Mesendoderm (in vitro differentiated cells): ENCODE measurements at regions not wholly inside any gene's neighbourhood (a gene's known extent, or its start where the extent isn't known, plus 50 kb on each side); places are given as distances from the start of the nearest gene placed in this dataset.

Source experiments
- DNase-seq: peaks from one replicate; pipeline ENCODE4 v3.0.0; 2013
- H2AK5ac ChIP-seq: 2 replicates; pipeline ENCODE4 v1.6.1; 2013; ENCODE audit warnings: low read length, inconsistent platforms
- H2BK120ac ChIP-seq: 2 replicates; pipeline ENCODE4 v1.6.1; 2013; ENCODE audit warnings: low read depth, mild to moderate bottlenecking, low read length, moderate library complexity, mixed read lengths
- H2BK15ac ChIP-seq: replicated peaks from 2 replicates; pipeline ENCODE4 v1.6.1; 2013; ENCODE audit warnings: low read depth, mild to moderate bottlenecking, moderate library complexity
- H2BK5ac ChIP-seq: 2 replicates; pipeline ENCODE4 v1.6.1; 2013; ENCODE audit warnings: low read length, inconsistent platforms
- H3K18ac ChIP-seq: 2 replicates; pipeline ENCODE4 v1.6.1; 2013; ENCODE audit warnings: mild to moderate bottlenecking, low read length, mixed read lengths
- H3K23ac ChIP-seq: one replicate; pipeline ENCODE4 v1.6.1; 2013; ENCODE audit warnings: low read length
- H3K27ac ChIP-seq: 2 replicates; pipeline ENCODE4 v1.5.1; 2013; ENCODE audit warnings: low read depth, mild to moderate bottlenecking, inconsistent platforms, low read length, moderate library complexity
- H3K27me3 ChIP-seq: 2 replicates; pipeline ENCODE4 v1.6.1; 2013; ENCODE audit warnings: low read length, control low read depth, mild to moderate bottlenecking, inconsistent platforms; ENCODE audit not compliant: insufficient read depth, poor library complexity
- H3K36me3 ChIP-seq: 2 replicates; pipeline ENCODE4 v1.6.1; 2013; ENCODE audit warnings: low read length, inconsistent platforms; ENCODE audit not compliant: control insufficient read depth, insufficient read depth
- H3K4ac ChIP-seq: one replicate; pipeline ENCODE4 v1.6.1; 2013; ENCODE audit warnings: low read depth, mild to moderate bottlenecking, low read length, moderate library complexity
- H3K4me1 ChIP-seq: 2 replicates; pipeline ENCODE4 v1.6.1; 2013; ENCODE audit warnings: low read depth, low read length, inconsistent platforms; ENCODE audit not compliant: control insufficient read depth
- H3K4me2 ChIP-seq: 2 replicates; pipeline ENCODE4 v1.6.1; 2013; ENCODE audit warnings: low read length
- H3K4me3 ChIP-seq: 2 replicates; pipeline ENCODE4 v1.5.1; 2013; ENCODE audit warnings: mild to moderate bottlenecking, low read length
- H3K56ac ChIP-seq: one replicate; pipeline ENCODE4 v1.6.1; 2013; ENCODE audit warnings: low read length
- H3K79me1 ChIP-seq: 2 replicates; pipeline ENCODE4 v1.6.1; 2013; ENCODE audit warnings: low read length, inconsistent platforms
- H3K79me2 ChIP-seq: 2 replicates; pipeline ENCODE4 v1.6.1; 2013; ENCODE audit warnings: mild to moderate bottlenecking, low read length; ENCODE audit not compliant: control insufficient read depth, insufficient read depth
- H3K9ac ChIP-seq: 2 replicates; pipeline ENCODE4 v1.6.1; 2013; ENCODE audit warnings: low read length, inconsistent platforms
- H4K5ac ChIP-seq: one replicate; pipeline ENCODE4 v1.6.1; 2013; ENCODE audit warnings: low read length
- H4K8ac ChIP-seq: one replicate; pipeline ENCODE4 v1.6.1; 2013; ENCODE audit warnings: low read depth, mild to moderate bottlenecking, control low read depth, low read length, moderate library complexity
- WGBS: extraction: QIAGEN DNeasy Blood & Tissue Kit; methylation state at CpG from one replicate; pipeline ENCODE4 v1.1.7; 2013; ENCODE audit warnings: low lambda C conversion rate, missing lambda C conversion rate; ENCODE audit not compliant: insufficient coverage; ENCODE audit errors: extremely low coverage; 5-methylcytosine and 5-hydroxymethylcytosine counted together

GRCh38 chr14:76591266-76591665, 170.0 kb upstream of the VASH1 start:
- Histone ChIP-seq H4K8ac (no peak overlapping the region), H2AK5ac (no peak overlapping the region), H3K4me3 (no peak overlapping the region), H3K4me1 (no peaks in the 10 kb centered on the region), H3K4me2 (no peak overlapping the region), H2BK5ac (no peak overlapping the region), H3K79me1 (no peaks in the 10 kb centered on the region), H4K5ac (no peak overlapping the region), H3K36me3 (no peaks in the 10 kb centered on the region), H2BK15ac (no peak overlapping the region), H3K18ac (no peak overlapping the region), H3K56ac (no peak overlapping the region), H3K27ac (no peak overlapping the region), H3K9ac (no peak overlapping the region), H3K4ac (no peak overlapping the region), H3K79me2 (no peaks in the 10 kb centered on the region), H3K27me3 (no peaks in the 10 kb centered on the region), H2BK120ac (no peak overlapping the region), H3K23ac (no peak overlapping the region)
- whole genome bisulfite sequencing = no CpG with 5 or more reads among the region's 10 CpGs
- no peak for DNase-seq

- no peaks in the 10 kb centered on the region for H3K27me3 ChIP-seq
- no peak overlapping the region for H2AK5ac ChIP-seq
- H3K4me3 ChIP-seq = no peak overlapping the region
- no peaks in the 10 kb centered on the region for H3K79me2 ChIP-seq
- no peak overlapping the region for H3K56ac ChIP-seq
- no peak overlapping the region for H2BK120ac ChIP-seq
- no peaks in the 10 kb centered on the region for H3K79me1 ChIP-seq
- H3K36me3 ChIP-seq = no peaks in the 10 kb centered on the region
- no peak overlapping the region for H3K4ac ChIP-seq
- H3K9ac ChIP-seq = no peak overlapping the region
- no peak overlapping the region for H3K18ac ChIP-seq
- H3K27ac ChIP-seq = no peak overlapping the region
- no peak for DNase-seq
- no peak overlapping the region for H3K23ac ChIP-seq
- H2BK15ac ChIP-seq = no peak overlapping the region
- no peak overlapping the region for H2BK5ac ChIP-seq
- no peak overlapping the region for H4K8ac ChIP-seq
- H3K4me2 ChIP-seq = no peak overlapping the region
- H4K5ac ChIP-seq = no peak overlapping the region
- no peaks in the 10 kb centered on the region for H3K4me1 ChIP-seq
- no CpG with 5 or more reads among the region's 5 CpGs for WGBS
Measured at GRCh38 chr14:76595266-76595665, 166.0 kb upstream of the VASH1 start.

- H4K5ac ChIP-seq = no peak overlapping the region
- H2BK120ac ChIP-seq = no peak overlapping the region
- no peaks in the 10 kb centered on the region for H3K27me3 ChIP-seq
- H4K8ac ChIP-seq = no peak overlapping the region
- DNase-seq = no peak
- H3K56ac ChIP-seq = no peak overlapping the region
- no peak overlapping the region for H3K9ac ChIP-seq
- no peaks in the 10 kb centered on the region for H3K36me3 ChIP-seq
- no CpG with 5 or more reads among the region's 3 CpGs for WGBS
- H3K4me2 ChIP-seq = no peak overlapping the region
- no peak overlapping the region for H3K27ac ChIP-seq
- H3K79me1 ChIP-seq = no peaks in the 10 kb centered on the region
- no peak overlapping the region for H3K4me3 ChIP-seq
- H2BK5ac ChIP-seq = no peak overlapping the region
- no peak overlapping the region for H3K18ac ChIP-seq
- no peak overlapping the region for H3K23ac ChIP-seq
- H2BK15ac ChIP-seq = no peak overlapping the region
- H3K4me1 ChIP-seq = no peaks in the 10 kb centered on the region
- no peaks in the 10 kb centered on the region for H3K79me2 ChIP-seq
- H2AK5ac ChIP-seq = no peak overlapping the region
- H3K4ac ChIP-seq = no peak overlapping the region
Measured at GRCh38 chr14:76597387-76597786, 163.9 kb upstream of the VASH1 start.

- Histone ChIP-seq H3K79me1 (no peaks in the 10 kb centered on the region), H4K8ac (no peak overlapping the region), H2BK15ac (no peak overlapping the region), H3K56ac (no peak overlapping the region), H3K18ac (no peak overlapping the region), H3K4ac (no peak overlapping the region), H3K27ac (no peak overlapping the region), H3K23ac (no peak overlapping the region), H3K4me2 (no peak overlapping the region), H3K9ac (no peak overlapping the region), H3K79me2 (no peaks in the 10 kb centered on the region), H3K27me3 (no peaks in the 10 kb centered on the region), H2BK5ac (no peak overlapping the region), H3K36me3 (no peaks in the 10 kb centered on the region), H4K5ac (no peak overlapping the region), H3K4me1 (no peaks in the 10 kb centered on the region), H2AK5ac (no peak overlapping the region), H2BK120ac (no peak overlapping the region), H3K4me3 (no peak overlapping the region)
- no peak for DNase-seq
- no CpG with 5 or more reads among the region's 4 CpGs for WGBS
Measured at GRCh38 chr14:76599141-76599540, 162.1 kb upstream of the VASH1 start.

DNA sequence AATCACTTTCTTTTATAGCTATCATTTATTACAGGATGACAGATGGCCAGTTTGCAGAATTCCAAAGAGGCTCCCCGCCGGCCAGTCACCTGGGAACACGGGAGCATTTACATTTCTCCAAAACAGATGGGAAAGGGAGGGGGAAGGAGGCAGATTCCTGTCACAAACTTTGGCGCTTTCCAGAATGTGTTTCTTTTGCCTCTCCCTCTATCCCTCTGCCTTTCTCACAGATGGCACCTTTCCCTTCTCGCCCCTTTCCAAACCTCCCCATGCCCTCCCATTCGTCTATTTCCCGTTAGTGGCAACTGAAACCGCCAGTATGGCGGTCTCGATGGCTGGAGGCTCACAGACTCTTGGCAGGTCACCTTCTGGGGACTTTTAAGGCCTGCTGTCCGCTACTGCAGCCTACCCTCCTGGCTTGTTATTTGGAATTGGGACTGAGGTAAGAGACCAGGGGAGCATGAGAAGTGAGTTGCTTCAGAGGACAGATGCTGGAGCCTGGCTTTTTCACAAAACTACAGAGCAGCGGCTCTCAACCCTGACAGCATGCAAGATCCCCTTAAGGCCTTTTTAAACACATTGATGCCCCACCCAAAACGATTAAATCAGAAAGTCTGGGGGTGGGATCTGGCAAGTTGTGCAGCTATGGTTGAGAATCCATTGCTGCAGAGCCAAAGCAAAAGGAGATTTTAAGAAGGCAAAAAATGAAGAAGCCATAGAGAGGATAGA, 161.5 kb upstream of the VASH1 start:
- Histone ChIP-seq H3K79me1 (no peaks in the 10 kb centered on the region), H3K4me1 (no peaks in the 10 kb centered on the region), H2AK5ac (no peak overlapping the region), H3K27me3 (no peaks in the 10 kb centered on the region), H4K8ac (no peak overlapping the region), H4K5ac (no peak overlapping the region), H3K18ac (no peak overlapping the region), H2BK5ac (no peak overlapping the region), H2BK15ac (no peak overlapping the region), H3K79me2 (no peaks in the 10 kb centered on the region), H2BK120ac (no peak overlapping the region), H3K56ac (no peak overlapping the region), H3K4ac (no peak overlapping the region), H3K23ac (no peak overlapping the region), H3K27ac (no peak overlapping the region), H3K36me3 (no peaks in the 10 kb centered on the region), H3K4me2 (no peak overlapping the region), H3K9ac (no peak overlapping the region), H3K4me3 (no peak overlapping the region)
- no CpG with 5 or more reads among the region's 13 CpGs for WGBS
- DNase-seq = no peak

GRCh38 chr14:76603713-76604112, 157.6 kb upstream of the VASH1 start:
- Histone ChIP-seq H3K9ac (no peak overlapping the region), H2BK120ac (no peak overlapping the region), H3K56ac (no peak overlapping the region), H3K27ac (no peak overlapping the region), H3K79me2 (no peaks in the 10 kb centered on the region), H3K27me3 (no peaks in the 10 kb centered on the region), H2BK5ac (no peak overlapping the region), H3K79me1 (no peaks in the 10 kb centered on the region), H2AK5ac (no peak overlapping the region), H4K8ac (no peak overlapping the region), H2BK15ac (no peak overlapping the region), H3K4me1 (no peaks in the 10 kb centered on the region), H4K5ac (no peak overlapping the region), H3K4ac (no peak overlapping the region), H3K23ac (no peak overlapping the region), H3K36me3 (no peaks in the 10 kb centered on the region), H3K18ac (no peak overlapping the region), H3K4me2 (no peak overlapping the region), H3K4me3 (no peak overlapping the region)
- WGBS = no CpG with 5 or more reads among the region's 7 CpGs
- DNase-seq = no peak
